Body of pancreas (tissue), 4 donors: ENCODE measurements at regions not wholly inside any gene's neighbourhood (a gene's known extent, or its start where the extent isn't known, plus 50 kb on each side); places are given as distances from the start of the nearest gene placed in this dataset.

Source experiments
- ATAC-seq: fragments of 150-250 bp; one replicate; pipeline ENCODE4 v1.9.1; 2016
- DNase-seq, 4 donors: peaks; one replicate each; pipeline ENCODE4 v3.0.0-alpha.2; 2019
- H3K27ac ChIP-seq, 4 donors: fragments of 200-600 bp; sonication (generic); 1 replicate in 3 of 4; 2 replicates in 1 of 4; pipeline versions ENCODE4 v1.5.1 to v1.6.1; 2016 to 2019; ENCODE audit warnings: mild to moderate bottlenecking in 1 of 4, mixed read lengths in 1 of 4, moderate library complexity in 1 of 4
- H3K27me3 ChIP-seq, 2 donors: fragments of 200-600 bp; sonication (generic); one replicate each; pipeline ENCODE4 v1.6.0; 2016; ENCODE audit warnings: mild to moderate bottlenecking in 1 of 2
- H3K36me3 ChIP-seq, 2 donors: fragments of 200-600 bp; sonication (generic); replicated peaks in 1 of 2; 2 replicates each; pipeline ENCODE4 v1.5.1; 2016; ENCODE audit warnings: low read depth in 2 of 2; ENCODE audit not compliant: insufficient read depth in 1 of 2
- H3K4me1 ChIP-seq: fragments of 200-600 bp; sonication (generic); one replicate; pipeline ENCODE4 v1.6.0; 2016
- H3K4me3 ChIP-seq, 2 donors: fragments of 200-600 bp; sonication (generic); 1 replicate in 1 of 2; 2 replicates in 1 of 2; pipeline ENCODE4 v1.5.1; 2016 to 2019
- H3K9me3 ChIP-seq, 3 donors: fragments of 200-600 bp; sonication (generic); 1 replicate in 2 of 3; 2 replicates in 1 of 3; pipeline ENCODE4 v1.5.1; 2016
- CTCF ChIP-seq, 7 experiments: fragments of 450-650 bp in 4 of 7; fragments of 200-600 bp in 3 of 7; sonication (generic) in 3 of 7; IDR thresholded peaks; one replicate each; pipeline ENCODE4 v1.5.1; 2016 to 2019; ENCODE audit warnings: antibody characterized with exemption in 7 of 7
- POLR2A ChIP-seq, 3 donors: fragments of 450-650 bp; IDR thresholded peaks; one replicate each; pipeline ENCODE4 v1.6.1; 2016; ENCODE audit warnings: antibody characterized with exemption in 3 of 3, mild to moderate bottlenecking in 2 of 3
- WGBS, 2 donors: methylation state at CpG; one replicate each; pipeline ENCODE4 v1.1.5; 2017; 5-methylcytosine and 5-hydroxymethylcytosine counted together
- intact Hi-C: fragments of 100-400 bp; cut with DNase I; formaldehyde crosslinking; loops from one replicate; pipeline ENCODE4 v1.15.1; 2023

- no peaks in the 10 kb centered on the region for H3K4me1 ChIP-seq
- H3K27ac ChIP-seq = no peak overlapping the region
- H3K36me3 ChIP-seq = no peaks in the 10 kb centered on the region
- H3K4me3 ChIP-seq = no peak overlapping the region
- TF ChIP-seq POLR2A (IDR thresholded peaks at IDR 0.05) (no peak), CTCF (IDR thresholded peaks at IDR 0.05) (no peak)
- peak; percentile 56 to 89 (median 80) for DNase-seq
- no peaks in the 10 kb centered on the region for H3K9me3 ChIP-seq
- peak; percentile 53 for ATAC-seq
- 28 to 32% methylated on average over 6 of the region's 6 CpGs for WGBS, 2 donors
- H3K27me3 ChIP-seq = no peaks in the 10 kb centered on the region
- intact Hi-C loops = no loop called here
Measured at GRCh38 chr1:81670286-81670685, 130.4 kb upstream of the ADGRL2 start.

GRCh38 chr1:81666586-81666985 lies 134.1 kb upstream of the ADGRL2 start:
- intact Hi-C loops = no loop called here
- Histone ChIP-seq H3K4me3 (no peak overlapping the region), H3K27me3 (no peaks in the 10 kb centered on the region), H3K4me1 (no peaks in the 10 kb centered on the region), H3K27ac (no peak overlapping the region), H3K36me3 (no peaks in the 10 kb centered on the region), H3K9me3 (no peaks in the 10 kb centered on the region)
- ATAC-seq (no peak), DNase-seq (no peak)
- WGBS, 2 donors = 86 to 100% methylated on average over 2 of the region's 2 CpGs
- TF ChIP-seq CTCF (IDR thresholded peaks at IDR 0.05) = no peak
- TF ChIP-seq POLR2A (IDR thresholded peaks at IDR 0.05) = no peak

GRCh38 chr1:81664341-81664740 lies 136.4 kb upstream of the ADGRL2 start:
- no peak for DNase-seq
- no peak overlapping the region for H3K4me3 ChIP-seq
- H3K4me1 ChIP-seq = no peaks in the 10 kb centered on the region
- no peak for ATAC-seq
- TF ChIP-seq POLR2A (IDR thresholded peaks at IDR 0.05) (no peak), CTCF (IDR thresholded peaks at IDR 0.05) (no peak)
- H3K27me3 ChIP-seq = no peaks in the 10 kb centered on the region
- no peaks in the 10 kb centered on the region for H3K9me3 ChIP-seq
- WGBS, 2 donors = 52 to 62% methylated on average over 1 of the region's 1 CpG
- intact Hi-C loops = no loop called here
- no peak overlapping the region for H3K27ac ChIP-seq
- no peaks in the 10 kb centered on the region for H3K36me3 ChIP-seq

GRCh38 chr1:81662913-81663526 lies 137.7 kb upstream of the ADGRL2 start:
- Histone ChIP-seq H3K36me3 (no peaks in the 10 kb centered on the region), H3K27ac (no peak overlapping the region), H3K4me3 (no peak overlapping the region), H3K4me1 (no peaks in the 10 kb centered on the region), H3K9me3 (no peaks in the 10 kb centered on the region), H3K27me3 (no peaks in the 10 kb centered on the region)
- intact Hi-C loops = no loop called here
- 78 to 80% methylated on average over 8 of the region's 8 CpGs for WGBS, 2 donors
- ATAC-seq (no peak), DNase-seq (no peak)
- TF ChIP-seq CTCF (IDR thresholded peaks at IDR 0.05) (no peak), POLR2A (IDR thresholded peaks at IDR 0.05) (no peak)

- Histone ChIP-seq H3K36me3 (no peaks in the 10 kb centered on the region), H3K27ac (no peak overlapping the region), H3K27me3 (no peaks in the 10 kb centered on the region), H3K4me3 (no peak overlapping the region), H3K4me1 (no peaks in the 10 kb centered on the region), H3K9me3 (no peaks in the 10 kb centered on the region)
- intact Hi-C loops = no loop called here
- ATAC-seq (no peak), DNase-seq (no peak)
- TF ChIP-seq CTCF (IDR thresholded peaks at IDR 0.05) (no peak), POLR2A (IDR thresholded peaks at IDR 0.05) (no peak)
Measured at GRCh38 chr1:81660286-81660685, 140.4 kb upstream of the ADGRL2 start.
